Kidney (tissue), 13 donors: ENCODE measurements at regions not wholly inside any gene's neighbourhood (a gene's known extent, or its start where the extent isn't known, plus 50 kb on each side); places are given as distances from the start of the nearest gene placed in this dataset.

Experiments used
- DNase-seq, 5 donors: peaks; one replicate each; pipeline ENCODE4 v3.0.0-alpha.2; 2013 to 2020
- FAIRE-seq: peaks from 2 replicates; lab custom pipeline; 2012; peaks lifted over from hg19 to GRCh38; lab: Jason Lieb, UNC
- H3K27ac ChIP-seq, 2 donors: one replicate each; pipeline ENCODE4 v1.7.0; 2013; ENCODE audit warnings: low read depth in 2 of 2, low read length in 2 of 2, inconsistent platforms in 1 of 2
- H3K27me3 ChIP-seq: one replicate; pipeline ENCODE4 v1.7.1; 2013; ENCODE audit warnings: low read length, inconsistent platforms; ENCODE audit not compliant: control insufficient read depth, insufficient read depth
- H3K36me3 ChIP-seq, 3 donors: one replicate each; pipeline versions ENCODE4 v1.7.0 to v1.7.1; 2013; ENCODE audit warnings: low read length in 3 of 3, control low read depth in 1 of 3, inconsistent platforms in 1 of 3; ENCODE audit not compliant: insufficient read depth in 3 of 3, control insufficient read depth in 2 of 3
- H3K4me1 ChIP-seq, 3 donors: one replicate each; pipeline versions ENCODE4 v1.7.0 to v1.7.1; 2013; ENCODE audit warnings: low read length in 3 of 3, inconsistent platforms in 1 of 3, low read depth in 1 of 3; ENCODE audit not compliant: control insufficient read depth in 2 of 3, insufficient read depth in 2 of 3
- H3K4me3 ChIP-seq, 3 donors: one replicate each; pipeline versions ENCODE4 v1.7.0 to v1.8.1; 2013; ENCODE audit warnings: low read length in 3 of 3, control low read depth in 1 of 3, inconsistent platforms in 1 of 3
- H3K9ac ChIP-seq, 3 donors: one replicate each; pipeline versions ENCODE4 v1.7.0 to v1.7.1; 2013; ENCODE audit warnings: low read length in 3 of 3, control low read depth in 1 of 3, inconsistent platforms in 1 of 3
- H3K9me3 ChIP-seq, 3 donors: one replicate each; pipeline versions ENCODE4 v1.7.0 to v1.7.1; 2013; ENCODE audit warnings: low read length in 3 of 3, control low read depth in 1 of 3, inconsistent platforms in 1 of 3; ENCODE audit not compliant: control insufficient read depth in 2 of 3, insufficient read depth in 1 of 3
- intact Hi-C: fragments of 100-400 bp; cut with DNase I; formaldehyde crosslinking; loops from one replicate; pipeline ENCODE4 v1.11.1; 2022
- TF ChIP-seq, protein P1 (sequence below): IDR thresholded peaks from 3 replicates; pipeline ENCODE4 v1.5.1; 2012; ENCODE audit warnings: mild to moderate bottlenecking, moderate library complexity, borderline replicate concordance; ENCODE audit not compliant: insufficient read depth; ENCODE audit errors: extremely low read depth
- donor health status: control.
- donor health status: control.
- donor health status: control.
- donor health status: control.
- donor health status: control.
- donor health status: DM: yes; HTN: yes; CAD: no.
- donor health status: Normal renal cell carcinoma (clear cell type).

DNA sequence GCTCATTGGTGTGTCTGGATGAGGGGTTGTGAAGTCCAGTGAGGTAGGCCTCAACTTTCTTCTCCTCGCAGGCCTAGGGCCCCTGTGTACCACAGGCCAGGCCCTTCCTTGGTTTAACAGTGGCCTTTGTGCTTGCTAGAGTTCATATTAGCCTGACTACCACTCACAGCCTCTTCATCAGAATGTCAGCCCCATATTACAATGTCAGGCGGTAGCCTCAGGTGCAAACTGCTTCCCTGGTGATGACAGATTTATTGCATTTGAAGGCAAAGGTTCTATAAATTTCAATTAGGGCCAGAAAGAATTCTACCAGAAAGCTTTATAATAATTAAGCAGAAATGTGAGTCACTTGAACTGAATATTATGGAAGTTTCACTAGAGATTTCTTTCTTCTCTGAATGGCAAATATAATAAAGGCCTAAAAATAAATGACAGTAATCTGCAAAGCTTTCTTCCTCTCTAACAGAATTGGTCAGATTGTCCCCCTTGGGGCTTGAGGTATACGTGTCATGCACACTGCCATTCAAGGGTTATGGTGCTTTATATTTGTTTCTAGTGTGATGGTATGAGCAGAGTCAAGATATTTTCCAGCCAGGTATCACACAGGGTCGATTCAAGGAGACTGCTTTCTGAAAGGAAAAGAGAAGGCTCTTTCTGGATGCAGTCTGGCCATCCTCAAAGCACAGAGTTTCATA lies 210.3 kb downstream of the CWF19L2 start:
- intact Hi-C loops = no loop called here
- FAIRE-seq = no peak
- H3K27ac ChIP-seq = no peak overlapping the region
- H3K9me3 ChIP-seq = no peaks in the 10 kb centered on the region
- no peaks in the 10 kb centered on the region for H3K27me3 ChIP-seq
- TF ChIP-seq, protein P1, sequence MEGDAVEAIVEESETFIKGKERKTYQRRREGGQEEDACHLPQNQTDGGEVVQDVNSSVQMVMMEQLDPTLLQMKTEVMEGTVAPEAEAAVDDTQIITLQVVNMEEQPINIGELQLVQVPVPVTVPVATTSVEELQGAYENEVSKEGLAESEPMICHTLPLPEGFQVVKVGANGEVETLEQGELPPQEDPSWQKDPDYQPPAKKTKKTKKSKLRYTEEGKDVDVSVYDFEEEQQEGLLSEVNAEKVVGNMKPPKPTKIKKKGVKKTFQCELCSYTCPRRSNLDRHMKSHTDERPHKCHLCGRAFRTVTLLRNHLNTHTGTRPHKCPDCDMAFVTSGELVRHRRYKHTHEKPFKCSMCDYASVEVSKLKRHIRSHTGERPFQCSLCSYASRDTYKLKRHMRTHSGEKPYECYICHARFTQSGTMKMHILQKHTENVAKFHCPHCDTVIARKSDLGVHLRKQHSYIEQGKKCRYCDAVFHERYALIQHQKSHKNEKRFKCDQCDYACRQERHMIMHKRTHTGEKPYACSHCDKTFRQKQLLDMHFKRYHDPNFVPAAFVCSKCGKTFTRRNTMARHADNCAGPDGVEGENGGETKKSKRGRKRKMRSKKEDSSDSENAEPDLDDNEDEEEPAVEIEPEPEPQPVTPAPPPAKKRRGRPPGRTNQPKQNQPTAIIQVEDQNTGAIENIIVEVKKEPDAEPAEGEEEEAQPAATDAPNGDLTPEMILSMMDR = no peak
- no peak overlapping the region for H3K9ac ChIP-seq
- H3K36me3 ChIP-seq = no peaks in the 10 kb centered on the region
- no peak for DNase-seq
- H3K4me3 ChIP-seq = no peak overlapping the region
- H3K4me1 ChIP-seq = no peaks in the 10 kb centered on the region

DNA sequence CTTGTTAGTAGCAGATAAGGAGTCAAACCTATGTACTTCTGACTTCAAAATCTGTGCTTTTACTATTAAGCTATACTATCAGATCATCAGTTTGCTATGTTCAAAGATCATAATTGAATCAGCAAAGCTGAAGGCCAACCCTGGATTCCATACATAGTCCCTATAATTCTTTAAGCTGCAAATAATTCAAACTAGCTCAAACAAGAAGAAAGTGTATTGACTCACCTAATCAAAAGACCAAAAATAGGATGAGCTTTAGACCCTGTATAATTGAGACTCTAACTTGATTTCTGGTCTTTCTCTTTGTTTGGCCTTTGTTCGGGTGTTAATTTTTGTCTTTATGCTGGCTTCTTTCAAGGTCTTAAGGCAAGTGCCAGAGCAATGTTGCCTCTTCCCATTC lies 213.7 kb downstream of the CWF19L2 start:
- H3K27me3 ChIP-seq = no peaks in the 10 kb centered on the region
- H3K36me3 ChIP-seq = no peaks in the 10 kb centered on the region
- no peak for FAIRE-seq
- no peaks in the 10 kb centered on the region for H3K4me1 ChIP-seq
- no peak overlapping the region for H3K9ac ChIP-seq
- H3K4me3 ChIP-seq = no peak overlapping the region
- intact Hi-C loops = no loop called here
- no peaks in the 10 kb centered on the region for H3K9me3 ChIP-seq
- TF ChIP-seq, protein P1 = no peak
- DNase-seq = no peak
- H3K27ac ChIP-seq = no peak overlapping the region

DNA sequence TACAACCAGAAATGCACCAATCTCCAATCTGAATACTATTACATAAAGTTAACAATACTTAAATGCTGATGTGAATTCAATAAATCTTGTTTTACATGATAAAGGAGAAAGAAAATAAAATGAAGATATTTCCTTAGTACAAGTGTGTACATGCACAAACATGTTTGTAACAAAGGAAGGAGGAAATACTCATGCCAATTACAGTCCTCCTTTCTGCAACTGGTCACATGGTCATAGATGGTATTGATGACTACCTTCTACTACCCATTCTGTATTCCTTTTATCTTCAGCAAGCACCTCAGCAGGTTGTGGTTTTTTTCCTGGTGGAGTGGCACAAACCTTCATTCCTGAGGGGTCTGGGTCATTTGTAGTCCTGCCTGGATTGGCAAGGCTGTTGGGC lies 214.2 kb upstream of the GUCY1A2 start:
- no peak overlapping the region for H3K4me3 ChIP-seq
- TF ChIP-seq, protein P1 = no peak
- FAIRE-seq (no peak), DNase-seq (no peak)
- intact Hi-C loops = no loop called here
- no peak overlapping the region for H3K9ac ChIP-seq
- H3K27ac ChIP-seq = no peak overlapping the region
- H3K4me1 ChIP-seq = no peaks in the 10 kb centered on the region
- H3K36me3 ChIP-seq = no peaks in the 10 kb centered on the region
- no peaks in the 10 kb centered on the region for H3K27me3 ChIP-seq
- no peaks in the 10 kb centered on the region for H3K9me3 ChIP-seq

DNA sequence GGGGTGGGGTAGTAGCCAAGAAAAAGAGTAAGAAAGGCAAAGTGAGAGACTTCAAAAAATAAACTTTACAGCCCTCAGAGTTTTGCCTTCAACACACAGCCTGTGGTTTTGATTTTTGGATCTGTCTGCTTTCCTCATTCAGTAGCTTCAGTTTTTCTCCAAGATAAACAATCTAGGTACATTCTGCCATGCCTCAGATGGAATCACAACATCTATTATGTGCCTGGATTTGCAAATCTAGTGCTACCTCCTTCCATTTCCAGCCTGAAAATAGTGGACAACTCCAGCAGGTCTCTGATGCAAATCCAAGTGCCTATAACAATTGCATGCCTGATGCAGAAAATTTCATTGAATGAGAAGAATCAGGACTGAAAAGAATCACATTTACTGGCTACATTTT lies 206.6 kb upstream of the GUCY1A2 start:
- Histone ChIP-seq H3K27ac (no peak overlapping the region), H3K9ac (no peak overlapping the region), H3K27me3 (no peaks in the 10 kb centered on the region), H3K4me3 (no peak overlapping the region), H3K36me3 (no peaks in the 10 kb centered on the region), H3K4me1 (no peaks in the 10 kb centered on the region), H3K9me3 (no peaks in the 10 kb centered on the region)
- TF ChIP-seq, protein P1 = no peak
- no peak for FAIRE-seq
- intact Hi-C loops = no loop called here
- DNase-seq = no peak
